SK-N-SH (cell line): ENCODE measurements at regions not wholly inside any gene's neighbourhood (a gene's known extent, or its start where the extent isn't known, plus 50 kb on each side); places are given as distances from the start of the nearest gene placed in this dataset.

Source experiments
- CTCF ChIA-PET: fragments of 300-600, 350-600 bp; formaldehyde crosslinking; extraction: SDS; loops from one replicate; lab custom pipeline; 2021; lab: Yijun Ruan, JAX
- POLR2A ChIA-PET: fragments of 350-600 bp; sonication (Branson Sonifier 250); formaldehyde crosslinking; extraction: SDS; loops from one replicate; lab custom pipeline; 2020; ENCODE audit warnings: antibody characterized with exemption, inconsistent platforms; lab: Yijun Ruan, JAX
- DNase-seq: peaks from one replicate; pipeline ENCODE4 v3.0.0; 2012
- H2AFZ ChIP-seq: fragments of 200-600 bp; sonication (generic); 2 replicates; pipeline ENCODE4 v1.8.1; 2016; ENCODE audit warnings: antibody characterized with exemption, mild to moderate bottlenecking, low read depth
- H3F3A ChIP-seq: fragments of 200-600 bp; sonication (generic); replicated peaks from 2 replicates; pipeline ENCODE3; 2016; ENCODE audit warnings: antibody characterized with exemption, mild to moderate bottlenecking; ENCODE audit not compliant: insufficient read depth
- H3K27ac ChIP-seq, 2 experiments: fragments of 200-500 bp in 1 of 2; fragments of 200-600 bp in 1 of 2; sonication (Bioruptor generic) in 1 of 2; sonication (generic), shearing (Covaris generic) in 1 of 2; 2 replicates each; pipeline versions ENCODE4 v1.5.1 to v1.6.1; 2014 to 2016; ENCODE audit warnings: low read depth in 2 of 2, inconsistent platforms in 1 of 2, low read length in 1 of 2, mild to moderate bottlenecking in 1 of 2, mixed read lengths in 1 of 2
- H3K27me3 ChIP-seq: fragments of 200-600 bp; sonication (generic), shearing (Covaris generic); 2 replicates; pipeline ENCODE4 v1.6.1; 2016; ENCODE audit warnings: mixed run types; ENCODE audit not compliant: insufficient read depth
- H3K36me3 ChIP-seq, 2 experiments: fragments of 200-500 bp in 1 of 2; fragments of 200-600 bp in 1 of 2; sonication (Bioruptor generic) in 1 of 2; sonication (generic) in 1 of 2; replicated peaks in 1 of 2; 2 replicates each; pipeline versions ENCODE3 to v1.5.1; 2014 to 2016; ENCODE audit warnings: low read length in 1 of 2, mild to moderate bottlenecking in 1 of 2; ENCODE audit not compliant: insufficient read depth in 2 of 2, control insufficient read depth in 1 of 2
- H3K4me1 ChIP-seq, 2 experiments: fragments of 200-500 bp in 1 of 2; fragments of 200-600 bp in 1 of 2; sonication (Bioruptor generic) in 1 of 2; sonication (generic), shearing (Covaris generic) in 1 of 2; 2 replicates each; pipeline versions ENCODE4 v1.5.1 to v1.6.1; 2014 to 2016; ENCODE audit warnings: low read depth in 1 of 2, low read length in 1 of 2, mixed run types in 1 of 2; ENCODE audit not compliant: insufficient read depth in 2 of 2, control insufficient read depth in 1 of 2
- H3K4me2 ChIP-seq: fragments of 200-600 bp; sonication (generic), shearing (Covaris generic); 2 replicates; pipeline ENCODE4 v1.6.1; 2017; ENCODE audit warnings: mixed run types
- H3K4me3 ChIP-seq, 2 experiments: fragments of 200-500 bp in 1 of 2; fragments of 200-600 bp in 1 of 2; sonication (Bioruptor generic) in 1 of 2; sonication (generic), shearing (Covaris generic) in 1 of 2; 2 replicates each; pipeline versions ENCODE4 v1.5.1 to v1.8.1; 2014 to 2016; ENCODE audit warnings: low read depth in 2 of 2, inconsistent platforms in 1 of 2, low read length in 1 of 2, mild to moderate bottlenecking in 1 of 2, mixed read lengths in 1 of 2, moderate library complexity in 1 of 2
- H3K79me2 ChIP-seq: fragments of 200-600 bp; sonication (generic); 2 replicates; pipeline ENCODE4 v1.8.1; 2017; ENCODE audit warnings: mild to moderate bottlenecking; ENCODE audit not compliant: insufficient read depth
- H3K9ac ChIP-seq: fragments of 200-600 bp; sonication (generic); 2 replicates; pipeline ENCODE4 v1.6.1; 2017; ENCODE audit warnings: mixed run types
- H3K9me2 ChIP-seq: fragments of 200-600 bp; sonication (generic); 2 replicates; pipeline ENCODE4 v1.6.1; 2017; ENCODE audit warnings: mixed run types
- H3K9me3 ChIP-seq: fragments of 200-600 bp; sonication (generic); 2 replicates; pipeline ENCODE4 v1.6.1; 2017; ENCODE audit warnings: mixed run types, mild to moderate bottlenecking, moderate library complexity
- H4K20me1 ChIP-seq: fragments of 200-600 bp; sonication (generic); 2 replicates; pipeline ENCODE4 v1.6.1; 2017; ENCODE audit warnings: mild to moderate bottlenecking, mixed run types; ENCODE audit not compliant: insufficient read depth
- CHD2 ChIP-seq: fragments of 150-350 bp; IDR thresholded peaks from 2 replicates; pipeline ENCODE4 v1.6.1; 2018; ENCODE audit warnings: low read length; ENCODE audit not compliant: partially characterized antibody
- ELF1 ChIP-seq: IDR thresholded peaks from 2 replicates; pipeline ENCODE4 v1.4.0; 2012
- EP300 ChIP-seq, 2 experiments: IDR thresholded peaks; 2 replicates each; pipeline versions ENCODE4 v1.4.0 to v1.6.1; 2012; ENCODE audit warnings: borderline replicate concordance in 1 of 2, low read depth in 1 of 2, low read length in 1 of 2
- EZH2phosphoT487 ChIP-seq: fragments of 200-600 bp; sonication (generic); IDR thresholded peaks from 2 replicates; pipeline ENCODE4 v1.6.1; 2017; ENCODE audit warnings: low read depth, mixed run types, mild to moderate bottlenecking, antibody characterized with exemption, moderate library complexity, borderline replicate concordance
- FOXJ3 ChIP-seq: sonication (generic); formaldehyde crosslinking; IDR thresholded peaks from 2 replicates; pipeline ENCODE4 v1.5.1; 2020; ENCODE audit warnings: mild to moderate bottlenecking, missing genetic modification reagents
- FOXM1 ChIP-seq: IDR thresholded peaks from 2 replicates; pipeline ENCODE4 v1.4.0; 2012; ENCODE audit warnings: low read depth, mild to moderate bottlenecking
- IRF3 ChIP-seq: fragments of 150-350 bp; IDR thresholded peaks from 2 replicates; pipeline ENCODE4 v1.6.1; 2016; ENCODE audit warnings: mild to moderate bottlenecking, low read depth, low read length
- JUND ChIP-seq: IDR thresholded peaks from 2 replicates; pipeline ENCODE4 v1.4.0; 2012
- MXI1 ChIP-seq: IDR thresholded peaks from 2 replicates; pipeline ENCODE4 v1.6.1; 2012; ENCODE audit warnings: mild to moderate bottlenecking, low read depth, low read length, improper control_type of control experiment
- NFIC ChIP-seq: IDR thresholded peaks from 2 replicates; pipeline ENCODE4 v1.4.0; 2012; ENCODE audit warnings: borderline replicate concordance
- NRF1 ChIP-seq: IDR thresholded peaks from 2 replicates; pipeline ENCODE4 v1.6.1; 2012; ENCODE audit warnings: low read depth, mild to moderate bottlenecking, low read length
- POLR2AphosphoS5 ChIP-seq: IDR thresholded peaks from 2 replicates; pipeline ENCODE4 v1.6.1; 2012; ENCODE audit warnings: low read depth, low read length
- RAD21 ChIP-seq: IDR thresholded peaks from 2 replicates; pipeline ENCODE4 v1.6.1; 2012; ENCODE audit warnings: mild to moderate bottlenecking, low read length
- RCOR1 ChIP-seq: fragments of 150-350 bp; IDR thresholded peaks from 2 replicates; pipeline ENCODE4 v1.6.1; 2017; ENCODE audit warnings: antibody characterized with exemption, low read length
- REST ChIP-seq: IDR thresholded peaks from 2 replicates; pipeline ENCODE4 v1.6.1; 2012; ENCODE audit warnings: mild to moderate bottlenecking, low read depth, low read length, moderate library complexity
- TAF1 ChIP-seq: IDR thresholded peaks from 2 replicates; pipeline ENCODE4 v1.6.1; 2012; ENCODE audit warnings: low read depth, mild to moderate bottlenecking, low read length, moderate library complexity, borderline replicate concordance
- WGBS: methylation state at CpG from one replicate; pipeline ENCODE4 v1.1.6; 2017; ENCODE audit warnings: low lambda C conversion rate; 5-methylcytosine and 5-hydroxymethylcytosine counted together
- TF ChIP-seq, protein P1 (sequence below): IDR thresholded peaks from 2 replicates; pipeline ENCODE4; 2012

DNA sequence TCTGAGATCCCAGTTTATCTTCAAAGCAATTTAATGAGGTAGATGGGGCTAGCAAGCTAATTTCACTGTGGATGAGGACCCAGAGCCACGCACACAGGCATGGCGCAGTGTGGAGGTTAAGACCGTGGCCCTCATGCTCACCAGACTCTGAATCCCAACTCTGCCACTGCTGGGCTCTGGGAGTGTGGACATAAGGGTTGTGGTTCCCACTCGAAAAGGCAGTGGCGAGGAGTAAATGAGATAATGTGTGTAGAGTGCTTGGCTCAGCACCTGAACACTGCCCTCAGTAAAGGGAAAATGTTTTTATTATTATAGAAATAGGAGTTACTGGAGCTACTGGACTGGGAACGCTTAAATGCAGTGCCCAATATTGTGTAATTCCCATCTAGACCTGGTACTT lies 243.5 kb upstream of the TPM1 start:
- DNase-seq, result no peak
- no peaks in the 10 kb centered on the region for H3K79me2 ChIP-seq
- H3K9me3 ChIP-seq, result no peaks in the 10 kb centered on the region
- H3K9me2 ChIP-seq, result no peaks in the 10 kb centered on the region
- CTCF ChIA-PET, result interaction anchor here (1.4 to 2.1 kb wide), 3 partner anchors 8 to 15 kb away, joined by 3 to 5 read pairs (median 4); no protein-coding TSS in a partner anchor
- peaks cover 34 to 60% of the 10 kb centered on the region in 2 experiments for H3K36me3 ChIP-seq
- 94% methylated on average over 6 of the region's 6 CpGs for WGBS
- H4K20me1 ChIP-seq, result no peaks in the 10 kb centered on the region
- no peak overlapping the region for H3K27ac ChIP-seq
- H3K27me3 ChIP-seq, result no peaks in the 10 kb centered on the region
- H3K4me3 ChIP-seq, result no peak overlapping the region
- no peaks in the 10 kb centered on the region; a peak in 1 of 4 replicates for H3K4me1 ChIP-seq
- no peak overlapping the region for H2AFZ ChIP-seq
- no peaks in the 10 kb centered on the region for H3F3A ChIP-seq
- POLR2A ChIA-PET, result no interaction called here
- no peak overlapping the region for H3K9ac ChIP-seq
- no peak for TF ChIP-seq MXI1
- no peak for TF ChIP-seq RAD21
- no peak for TF ChIP-seq EP300 (IDR thresholded peaks at IDR 0.05; ENCODE audit: borderline replicate concordance in 1 of 2, low read depth in 1 of 2, low read length in 1 of 2)
- TF ChIP-seq EZH2phosphoT487, result no peak
- no peak for TF ChIP-seq FOXJ3 (CRISPR knock-in tag)
- TF ChIP-seq RCOR1, result no peak
- TF ChIP-seq NRF1, result no peak
- no peak for TF ChIP-seq REST
- no peak for TF ChIP-seq JUND
- TF ChIP-seq NFIC, result no peak
- no peak overlapping the region for H3K4me2 ChIP-seq

- Histone ChIP-seq H3K27ac (no peak overlapping the region), H2AFZ (no peak overlapping the region), H3K79me2 (no peaks in the 10 kb centered on the region), H3K9ac (no peak overlapping the region), H3K4me1 (no peaks in the 10 kb centered on the region; a peak in 1 of 4 replicates), H3K9me2 (no peaks in the 10 kb centered on the region), H4K20me1 (no peaks in the 10 kb centered on the region), H3K36me3 (peaks cover 36 to 65% of the 10 kb centered on the region in 2 experiments), H3K4me2 (no peak overlapping the region), H3K9me3 (no peaks in the 10 kb centered on the region), H3K27me3 (no peaks in the 10 kb centered on the region), H3F3A (no peaks in the 10 kb centered on the region), H3K4me3 (no peak overlapping the region)
- POLR2A ChIA-PET, result no interaction called here
- DNase-seq, result no peak
- CTCF ChIA-PET, result interaction anchor here (2.0 to 2.1 kb wide), 2 partner anchors 9 to 47 kb away, joined by 4 to 5 read pairs; no protein-coding TSS in a partner anchor
- 93% methylated on average over 2 of the region's 3 CpGs for WGBS
- TF ChIP-seq IRF3, result no peak
- TF ChIP-seq ELF1, result no peak
- TF ChIP-seq EP300 (IDR thresholded peaks at IDR 0.05; ENCODE audit: borderline replicate concordance in 1 of 2, low read depth in 1 of 2, low read length in 1 of 2), result no peak
- TF ChIP-seq, protein P1, sequence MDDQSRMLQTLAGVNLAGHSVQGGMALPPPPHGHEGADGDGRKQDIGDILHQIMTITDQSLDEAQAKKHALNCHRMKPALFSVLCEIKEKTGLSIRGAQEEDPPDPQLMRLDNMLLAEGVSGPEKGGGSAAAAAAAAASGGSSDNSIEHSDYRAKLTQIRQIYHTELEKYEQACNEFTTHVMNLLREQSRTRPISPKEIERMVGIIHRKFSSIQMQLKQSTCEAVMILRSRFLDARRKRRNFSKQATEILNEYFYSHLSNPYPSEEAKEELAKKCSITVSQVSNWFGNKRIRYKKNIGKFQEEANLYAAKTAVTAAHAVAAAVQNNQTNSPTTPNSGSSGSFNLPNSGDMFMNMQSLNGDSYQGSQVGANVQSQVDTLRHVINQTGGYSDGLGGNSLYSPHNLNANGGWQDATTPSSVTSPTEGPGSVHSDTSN, result no peak
- TF ChIP-seq CHD2, result no peak
- no peak for TF ChIP-seq TAF1
- TF ChIP-seq FOXM1, result no peak
- no peak for TF ChIP-seq POLR2AphosphoS5
- TF ChIP-seq JUND, result no peak
- no peak for TF ChIP-seq RCOR1
- TF ChIP-seq, all 33 proteins: peak for 0
Measured at GRCh38 chr15:62799919-62800318, 242.6 kb upstream of the TPM1 start.
